HCT116 (cell line): ENCODE measurements at regions not wholly inside any gene's neighbourhood (a gene's known extent, or its start where the extent isn't known, plus 50 kb on each side); places are given as distances from the start of the nearest gene placed in this dataset.

ENCODE experiments used
- ATAC-seq: fragments of 200-7000 bp; cut with Tn5 transposase; 2 replicates; pipeline ENCODE4 v1.9.1; 2020; ENCODE audit warnings: mild to moderate bottlenecking, moderate library complexity
- BruUV-seq: library from RNA; stranded (reverse); fragments of 400-500 nt; replicated peaks from 2 replicates; lab custom pipeline; 2021; lab: Mats Ljungman, UMichigan
- CTCF ChIA-PET: fragments of 300-600 bp; sonication (Branson Sonifier 250); formaldehyde crosslinking; loops from one replicate; lab custom pipeline; 2021; ENCODE audit warnings: antibody characterized with exemption; lab: Charles Lee
- POLR2A ChIA-PET: fragments of 300-600, 350-600 bp; sonication (Branson Sonifier 250); formaldehyde crosslinking; loops from one replicate; lab custom pipeline; 2021; ENCODE audit warnings: antibody characterized with exemption; lab: Charles Lee
- RAD21 ChIA-PET, 2 experiments: fragments of 300-600 bp; sonication (Branson Sonifier 250); formaldehyde crosslinking; loops; one replicate each; lab custom pipeline; 2023; ENCODE audit warnings: low total read pairs in 2 of 2; ENCODE audit not compliant: uncharacterized antibody in 2 of 2, unreplicated experiment in 2 of 2, low non-redundant PET in 1 of 2; lab: Charles Lee
- DNase-seq: peaks from one replicate; pipeline ENCODE4 v3.0.0-alpha.2; 2010; ENCODE audit warnings: low read depth, low spot score
- H2AFZ ChIP-seq: fragments of 200-600 bp; shearing (Covaris generic), sonication (generic); 2 replicates; pipeline ENCODE4 v1.6.1; 2017; ENCODE audit warnings: low read depth, mixed run types, mixed read lengths, antibody characterized with exemption, low read length; ENCODE audit not compliant: poor library complexity, severe bottlenecking
- H3K27ac ChIP-seq: 2 replicates; pipeline ENCODE4 v1.5.1; 2012; ENCODE audit warnings: low read depth, low read length
- H3K27me3 ChIP-seq: fragments of 200-600 bp; sonication (generic); 2 replicates; pipeline ENCODE4 v1.6.1; 2016; ENCODE audit warnings: mixed run types, low read length, mixed read lengths; ENCODE audit not compliant: insufficient read depth
- H3K36me3 ChIP-seq, 2 experiments: fragments of 200-500 bp in 1 of 2; fragments of 200-600 bp in 1 of 2; sonication (Bioruptor generic) in 1 of 2; sonication (generic) in 1 of 2; 2 replicates each; pipeline versions ENCODE4 v1.5.1 to v1.6.1; 2014 to 2016; ENCODE audit warnings: low read length in 2 of 2, inconsistent platforms in 1 of 2, mixed read lengths in 1 of 2, mixed run types in 1 of 2; ENCODE audit not compliant: insufficient read depth in 2 of 2, control insufficient read depth in 1 of 2
- H3K4me1 ChIP-seq, 2 experiments: fragments of 200-600 bp in 1 of 2; sonication (generic) in 1 of 2; 2 replicates each; pipeline versions ENCODE4 v1.5.1 to v1.6.1; 2012 to 2017; ENCODE audit warnings: low read length in 2 of 2, inconsistent platforms in 1 of 2, mild to moderate bottlenecking in 1 of 2, mixed read lengths in 1 of 2, mixed run types in 1 of 2, moderate library complexity in 1 of 2; ENCODE audit not compliant: insufficient read depth in 2 of 2, control insufficient read depth in 1 of 2
- H3K4me2 ChIP-seq: fragments of 200-600 bp; sonication (generic); 2 replicates; pipeline ENCODE4 v1.6.1; 2017; ENCODE audit warnings: mixed run types, low read length, mixed read lengths
- H3K4me3 ChIP-seq, 2 experiments: fragments of 200-600 bp in 1 of 2; sonication (generic) in 1 of 2; replicated peaks in 1 of 2; 2 replicates each; pipeline ENCODE4 v1.5.1; 2011 to 2016; ENCODE audit warnings: low read length in 2 of 2, control low read depth in 1 of 2, low read depth in 1 of 2, mild to moderate bottlenecking in 1 of 2, mixed read lengths in 1 of 2, mixed run types in 1 of 2
- H3K79me2 ChIP-seq: fragments of 200-600 bp; sonication (generic); 2 replicates; pipeline ENCODE4 v1.6.1; 2017; ENCODE audit warnings: mild to moderate bottlenecking, mixed run types, low read length, moderate library complexity, mixed read lengths; ENCODE audit not compliant: insufficient read depth
- H3K9ac ChIP-seq: fragments of 200-600 bp; sonication (generic); 2 replicates; pipeline ENCODE4 v1.6.1; 2016; ENCODE audit warnings: low read length, mixed read lengths
- H3K9me2 ChIP-seq: fragments of 200-600 bp; sonication (generic), shearing (Covaris generic); 2 replicates; pipeline ENCODE4 v1.6.1; 2017; ENCODE audit warnings: mixed run types, mild to moderate bottlenecking, moderate library complexity; ENCODE audit not compliant: insufficient read depth
- H3K9me3 ChIP-seq, 2 experiments: fragments of 200-500 bp in 1 of 2; fragments of 200-600 bp in 1 of 2; sonication (Bioruptor generic) in 1 of 2; sonication (generic) in 1 of 2; 2 replicates each; pipeline ENCODE4 v1.6.1; 2014 to 2017; ENCODE audit warnings: low read length in 2 of 2, mixed read lengths in 2 of 2, inconsistent platforms in 1 of 2, low read depth in 1 of 2, mild to moderate bottlenecking in 1 of 2, mixed run types in 1 of 2, moderate library complexity in 1 of 2; ENCODE audit not compliant: control insufficient read depth in 1 of 2, insufficient read depth in 1 of 2
- H4K20me1 ChIP-seq: fragments of 200-600 bp; sonication (generic), shearing (Covaris generic); 2 replicates; pipeline ENCODE4 v1.6.1; 2017; ENCODE audit warnings: mixed run types, mild to moderate bottlenecking, moderate library complexity; ENCODE audit not compliant: insufficient read depth
- ATF3 ChIP-seq: IDR thresholded peaks from 2 replicates; pipeline ENCODE4 v1.6.1; 2012
- CEBPB ChIP-seq: IDR thresholded peaks from 2 replicates; pipeline ENCODE4 v1.6.1; 2012; ENCODE audit warnings: low read depth
- EGR1 ChIP-seq: IDR thresholded peaks from 2 replicates; pipeline ENCODE4 v1.6.1; 2012; ENCODE audit warnings: low read depth
- ELF1 ChIP-seq: IDR thresholded peaks from 2 replicates; pipeline ENCODE4 v1.6.1; 2012; ENCODE audit warnings: low read depth, borderline replicate concordance
- EZH2phosphoT487 ChIP-seq: fragments of 200-600 bp; IDR thresholded peaks from 2 replicates; pipeline ENCODE4 v1.6.1; 2018; ENCODE audit warnings: antibody characterized with exemption, borderline replicate concordance
- JUND ChIP-seq: IDR thresholded peaks from 2 replicates; pipeline ENCODE4 v1.6.1; 2012
- MAX ChIP-seq: IDR thresholded peaks from 2 replicates; pipeline ENCODE4 v1.6.1; 2012
- POLR2AphosphoS5 ChIP-seq: IDR thresholded peaks from 2 replicates; pipeline ENCODE4 v1.6.1; 2011; ENCODE audit warnings: mild to moderate bottlenecking, low read depth, low read length, moderate library complexity
- REST ChIP-seq: IDR thresholded peaks from 2 replicates; pipeline ENCODE4 v1.6.1; 2012; ENCODE audit warnings: low read depth
- SIN3A ChIP-seq: IDR thresholded peaks from 2 replicates; pipeline ENCODE4 v1.6.1; 2012; ENCODE audit warnings: low read depth
- TCF7L2 ChIP-seq: IDR thresholded peaks from 2 replicates; pipeline ENCODE4 v1.7.0; 2011; ENCODE audit warnings: borderline replicate concordance, inconsistent platforms; ENCODE audit not compliant: insufficient read depth, insufficient read length; ENCODE audit errors: extremely low read depth
- YY1 ChIP-seq: IDR thresholded peaks from 2 replicates; pipeline ENCODE4 v1.6.1; 2011; ENCODE audit warnings: low read length, low read depth, moderate library complexity, mild to moderate bottlenecking; ENCODE audit not compliant: insufficient replicate concordance; ENCODE audit errors: extremely low read depth
- ZBTB33 ChIP-seq: IDR thresholded peaks from 2 replicates; pipeline ENCODE4 v1.6.1; 2011; ENCODE audit warnings: mild to moderate bottlenecking, low read length, moderate library complexity; ENCODE audit not compliant: insufficient replicate concordance; ENCODE audit errors: extremely low read depth
- ZFX ChIP-seq: fragments of 450-650 bp; IDR thresholded peaks from 2 replicates; pipeline ENCODE4 v1.6.1; 2017
- ZNF274 ChIP-seq: fragments of 200-500 bp; sonication (Bioruptor generic); IDR thresholded peaks from 2 replicates; pipeline ENCODE4 v1.6.1; 2014; ENCODE audit warnings: mild to moderate bottlenecking, low read depth, low read length, inconsistent platforms
- intact Hi-C: fragments of 100-400 bp; cut with micrococcal nuclease; formaldehyde crosslinking; loops from 2 replicates; pipeline ENCODE4 v1.10.0; 2022

GRCh38 chr13:70612881-70613280 is 504.6 kb upstream of the KLHL1 start:
- no peaks in the 10 kb centered on the region for H3K9me2 ChIP-seq
- no peak for TF ChIP-seq TCF7L2
- TF ChIP-seq SIN3A = no peak
- no peak for TF ChIP-seq YY1
- TF ChIP-seq EZH2phosphoT487 = no peak
- TF ChIP-seq POLR2AphosphoS5 = no peak
- TF ChIP-seq ELF1 = no peak
- TF ChIP-seq, all 23 proteins: peak for 0
- CTCF ChIA-PET = interaction anchor here (1.1 kb wide), 1 partner anchor 351 kb away, joined by 3 read pairs; no protein-coding TSS in a partner anchor
- no peak overlapping the region for H3K4me2 ChIP-seq
- H4K20me1 ChIP-seq = no peaks in the 10 kb centered on the region
- no peaks in the 10 kb centered on the region for H3K79me2 ChIP-seq
- BruUV-seq = no TSS peak
- H3K4me1 ChIP-seq = no peaks in the 10 kb centered on the region
- RAD21 ChIA-PET = no interaction called here
- intact Hi-C loops = no loop called here
- H3K36me3 ChIP-seq = no peaks in the 10 kb centered on the region
- H3K9me3 ChIP-seq = no peaks in the 10 kb centered on the region
- POLR2A ChIA-PET = no interaction called here
- H3K9ac ChIP-seq = no peak overlapping the region
- H3K4me3 ChIP-seq = no peak overlapping the region
- H2AFZ ChIP-seq = no peak overlapping the region
- ATAC-seq (no peak), DNase-seq (no peak)
- H3K27ac ChIP-seq = no peak overlapping the region
- no peaks in the 10 kb centered on the region for H3K27me3 ChIP-seq

- Histone ChIP-seq H3K4me2 (no peak overlapping the region), H3K4me3 (no peak overlapping the region), H3K9ac (no peak overlapping the region), H3K27ac (no peak overlapping the region), H3K9me2 (no peaks in the 10 kb centered on the region), H3K4me1 (no peaks in the 10 kb centered on the region), H3K27me3 (no peaks in the 10 kb centered on the region), H2AFZ (no peak overlapping the region), H4K20me1 (no peaks in the 10 kb centered on the region; the same call in 1 of the 2 replicates), H3K36me3 (no peaks in the 10 kb centered on the region), H3K79me2 (no peaks in the 10 kb centered on the region), H3K9me3 (peaks cover 0 to 3% of the 10 kb centered on the region in 2 experiments; a peak in 1 of 4 replicates)
- intact Hi-C loops = no loop called here
- ATAC-seq = no peak
- POLR2A ChIA-PET = no interaction called here
- no peak for DNase-seq
- CTCF ChIA-PET = no interaction called here
- no TSS peak for BruUV-seq
- RAD21 ChIA-PET = no interaction called here
- no peak for TF ChIP-seq JUND
- TF ChIP-seq TCF7L2 = no peak
- no peak for TF ChIP-seq ZNF274
- TF ChIP-seq REST = no peak
- no peak for TF ChIP-seq ATF3
- TF ChIP-seq CEBPB = no peak
- no peak for TF ChIP-seq EGR1
- TF ChIP-seq SIN3A = no peak
- no peak for TF ChIP-seq YY1
- no peak for TF ChIP-seq ZFX
- TF ChIP-seq MAX = no peak
- no peak for TF ChIP-seq POLR2AphosphoS5
- no peak for TF ChIP-seq ZBTB33
Measured at GRCh38 chr13:70604448-70604847, 496.2 kb upstream of the KLHL1 start.
